ENCODE measurements at regions not wholly inside any gene's neighbourhood (a gene's known extent, or its start where the extent isn't known, plus 50 kb on each side); places are given as distances from the start of the nearest gene placed in this dataset.
"Not testable (repeated sequence)": the region's sequence is repeated elsewhere in the genome, so short reads cannot be mapped to it uniquely, and the experiment has no call there.

GRCh38 chr10:46645110-46645509, 66.2 kb downstream of the SYT15 start:
- not testable (repeated sequence) for H3K27ac ChIP-seq (ENCODE audit: poor library complexity, severe bottlenecking); H3K9me3 ChIP-seq (ENCODE audit: severe bottlenecking)

GRCh38 chr10:46646132-46646531, 67.2 kb downstream of the SYT15 start:
- not testable (repeated sequence) for ATAC-seq (ENCODE audit: low read depth); DNase-seq (ENCODE audit: low spot score)

More at GRCh38 chr10:46645110-46645509, 66.2 kb downstream of the SYT15 start:
- peak; percentile 97 for ATAC-seq (ENCODE audit: low read depth)
- not testable (repeated sequence) for H3K4me3 ChIP-seq (ENCODE audit: severe bottlenecking); H3K36me3 ChIP-seq (ENCODE audit: low read depth); H3K27me3 ChIP-seq (ENCODE audit: insufficient read depth, poor library complexity, severe bottlenecking); DNase-seq (ENCODE audit: low spot score); H3K4me1 ChIP-seq (ENCODE audit: insufficient read depth, poor library complexity, severe bottlenecking)

GRCh38 chr10:46650967-46651366, 72.0 kb downstream of the SYT15 start:
- H3K27ac ChIP-seq (ENCODE audit: poor library complexity, severe bottlenecking); H3K27me3 ChIP-seq (ENCODE audit: insufficient read depth, poor library complexity, severe bottlenecking); ATAC-seq (ENCODE audit: low read depth); H3K4me1 ChIP-seq (ENCODE audit: insufficient read depth, poor library complexity, severe bottlenecking); H3K36me3 ChIP-seq (ENCODE audit: low read depth); H3K9me3 ChIP-seq (ENCODE audit: severe bottlenecking); DNase-seq (ENCODE audit: low spot score); H3K4me3 ChIP-seq (ENCODE audit: severe bottlenecking): not testable (repeated sequence)

More at GRCh38 chr10:46646132-46646531, 67.2 kb downstream of the SYT15 start:
- H3K4me3 ChIP-seq (ENCODE audit: severe bottlenecking); H3K27me3 ChIP-seq (ENCODE audit: insufficient read depth, poor library complexity, severe bottlenecking); H3K27ac ChIP-seq (ENCODE audit: poor library complexity, severe bottlenecking); H3K36me3 ChIP-seq (ENCODE audit: low read depth); H3K4me1 ChIP-seq (ENCODE audit: insufficient read depth, poor library complexity, severe bottlenecking); H3K9me3 ChIP-seq (ENCODE audit: severe bottlenecking): not testable (repeated sequence)

GRCh38 chr10:46657437-46657836, 78.5 kb downstream of the SYT15 start:
- ATAC-seq (ENCODE audit: low read depth): not testable (repeated sequence)

GRCh38 chr10:46660027-46660834, 81.3 kb downstream of the SYT15 start:
- not testable (repeated sequence) for H3K36me3 ChIP-seq (ENCODE audit: low read depth); H3K9me3 ChIP-seq (ENCODE audit: severe bottlenecking); H3K4me3 ChIP-seq (ENCODE audit: severe bottlenecking); DNase-seq (ENCODE audit: low spot score); H3K27ac ChIP-seq (ENCODE audit: poor library complexity, severe bottlenecking); H3K4me1 ChIP-seq (ENCODE audit: insufficient read depth, poor library complexity, severe bottlenecking); H3K27me3 ChIP-seq (ENCODE audit: insufficient read depth, poor library complexity, severe bottlenecking)
- ATAC-seq (ENCODE audit: low read depth): peak; percentile 72

More at GRCh38 chr10:46657437-46657836, 78.5 kb downstream of the SYT15 start:
- not testable (repeated sequence) for H3K9me3 ChIP-seq (ENCODE audit: severe bottlenecking); H3K27ac ChIP-seq (ENCODE audit: poor library complexity, severe bottlenecking); DNase-seq (ENCODE audit: low spot score); H3K36me3 ChIP-seq (ENCODE audit: low read depth); H3K27me3 ChIP-seq (ENCODE audit: insufficient read depth, poor library complexity, severe bottlenecking); H3K4me1 ChIP-seq (ENCODE audit: insufficient read depth, poor library complexity, severe bottlenecking); H3K4me3 ChIP-seq (ENCODE audit: severe bottlenecking)

GRCh38 chr10:46660835-46661164, 81.9 kb downstream of the SYT15 start:
- not testable (repeated sequence) for H3K9me3 ChIP-seq (ENCODE audit: severe bottlenecking); H3K27me3 ChIP-seq (ENCODE audit: insufficient read depth, poor library complexity, severe bottlenecking); H3K27ac ChIP-seq (ENCODE audit: poor library complexity, severe bottlenecking); DNase-seq (ENCODE audit: low spot score); H3K4me3 ChIP-seq (ENCODE audit: severe bottlenecking); H3K4me1 ChIP-seq (ENCODE audit: insufficient read depth, poor library complexity, severe bottlenecking); H3K36me3 ChIP-seq (ENCODE audit: low read depth)
- ATAC-seq (ENCODE audit: low read depth): peak; percentile 60

- H3K36me3 ChIP-seq (ENCODE audit: low read depth); H3K4me3 ChIP-seq (ENCODE audit: severe bottlenecking); DNase-seq (ENCODE audit: low spot score); ATAC-seq (ENCODE audit: low read depth); H3K27ac ChIP-seq (ENCODE audit: poor library complexity, severe bottlenecking); H3K27me3 ChIP-seq (ENCODE audit: insufficient read depth, poor library complexity, severe bottlenecking); H3K9me3 ChIP-seq (ENCODE audit: severe bottlenecking); H3K4me1 ChIP-seq (ENCODE audit: insufficient read depth, poor library complexity, severe bottlenecking): not testable (repeated sequence)
These were observed 86.6 kb downstream of the SYT15 start for GRCh38 chr10:46665536-46665935.

GRCh38 chr10:46668357-46668997, 89.5 kb downstream of the SYT15 start:
- H3K4me3 ChIP-seq (ENCODE audit: severe bottlenecking); DNase-seq (ENCODE audit: low spot score); ATAC-seq (ENCODE audit: low read depth); H3K36me3 ChIP-seq (ENCODE audit: low read depth); H3K9me3 ChIP-seq (ENCODE audit: severe bottlenecking); H3K4me1 ChIP-seq (ENCODE audit: insufficient read depth, poor library complexity, severe bottlenecking); H3K27me3 ChIP-seq (ENCODE audit: insufficient read depth, poor library complexity, severe bottlenecking); H3K27ac ChIP-seq (ENCODE audit: poor library complexity, severe bottlenecking): not testable (repeated sequence)

- not testable (repeated sequence) for H3K27me3 ChIP-seq (ENCODE audit: insufficient read depth, poor library complexity, severe bottlenecking); ATAC-seq (ENCODE audit: low read depth); DNase-seq (ENCODE audit: low spot score)
These were observed 99.0 kb downstream of the SYT15 start for GRCh38 chr10:46677836-46678435.

GRCh38 chr10:46691397-46691796, 112.5 kb downstream of the SYT15 start:
- ATAC-seq (ENCODE audit: low read depth); H3K4me3 ChIP-seq (ENCODE audit: severe bottlenecking); H3K9me3 ChIP-seq (ENCODE audit: severe bottlenecking); H3K27me3 ChIP-seq (ENCODE audit: insufficient read depth, poor library complexity, severe bottlenecking); H3K36me3 ChIP-seq (ENCODE audit: low read depth); H3K27ac ChIP-seq (ENCODE audit: poor library complexity, severe bottlenecking); H3K4me1 ChIP-seq (ENCODE audit: insufficient read depth, poor library complexity, severe bottlenecking); DNase-seq (ENCODE audit: low spot score): not testable (repeated sequence)

More at GRCh38 chr10:46677836-46678435, 99.0 kb downstream of the SYT15 start:
- H3K27ac ChIP-seq (ENCODE audit: poor library complexity, severe bottlenecking); H3K4me3 ChIP-seq (ENCODE audit: severe bottlenecking); H3K9me3 ChIP-seq (ENCODE audit: severe bottlenecking); H3K4me1 ChIP-seq (ENCODE audit: insufficient read depth, poor library complexity, severe bottlenecking); H3K36me3 ChIP-seq (ENCODE audit: low read depth): not testable (repeated sequence)

All from RWPE2 (cell line).